Right ventricle myocardium inferior (tissue), 1 donor: ENCODE measurements at regions not wholly inside any gene's neighbourhood (a gene's known extent, or its start where the extent isn't known, plus 50 kb on each side); places are given as distances from the start of the nearest gene placed in this dataset.
"Not testable (repeated sequence)": the region's sequence is repeated elsewhere in the genome, so short reads cannot be mapped to it uniquely, and the experiment has no call there.

Experiments
- ATAC-seq: fragments of 200-7000 bp; cut with Tn5 transposase; one replicate; pipeline ENCODE4 v1.9.1; 2020; ENCODE audit warnings: mild to moderate bottlenecking, moderate library complexity
- DNase-seq: peaks from one replicate; pipeline ENCODE4 v3.0.0; 2021; ENCODE audit errors: missing footprints
- intact Hi-C: fragments of 100-400 bp; cut with DNase I; formaldehyde crosslinking; loops from one replicate; pipeline ENCODE4 v1.11.0; 2022
- donor health status: DM: no; HTN: yes; CAD: no; lungs with severe emphysema.

- no peak for DNase-seq
- ATAC-seq: no peak
- intact Hi-C loops: no loop called here
Observed at GRCh38 chr12:94916663-94917062, 86.8 kb downstream of the NDUFA12 start.

DNA sequence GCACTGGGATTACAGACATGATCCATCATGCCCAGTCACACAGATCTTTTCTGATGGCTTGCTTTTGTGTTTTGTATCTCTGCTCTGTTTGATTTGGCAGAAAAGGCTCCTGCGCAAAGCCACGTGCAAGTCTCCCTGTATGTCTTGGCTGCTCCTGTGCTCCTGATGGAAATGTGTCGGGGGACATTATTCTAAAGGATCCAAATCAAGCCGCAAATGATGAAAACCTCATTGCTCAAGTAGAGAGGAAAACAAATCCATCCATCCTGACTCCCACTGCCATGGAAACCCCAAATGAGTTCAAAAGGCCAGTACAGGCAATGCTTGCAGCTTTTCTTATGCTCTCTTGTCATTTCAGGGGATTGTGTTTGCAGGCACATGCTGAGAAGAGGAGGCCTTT is 93.8 kb downstream of the NDUFA12 start:
- DNase-seq: no peak
- intact Hi-C loops: no loop called here
- no peak for ATAC-seq

DNA sequence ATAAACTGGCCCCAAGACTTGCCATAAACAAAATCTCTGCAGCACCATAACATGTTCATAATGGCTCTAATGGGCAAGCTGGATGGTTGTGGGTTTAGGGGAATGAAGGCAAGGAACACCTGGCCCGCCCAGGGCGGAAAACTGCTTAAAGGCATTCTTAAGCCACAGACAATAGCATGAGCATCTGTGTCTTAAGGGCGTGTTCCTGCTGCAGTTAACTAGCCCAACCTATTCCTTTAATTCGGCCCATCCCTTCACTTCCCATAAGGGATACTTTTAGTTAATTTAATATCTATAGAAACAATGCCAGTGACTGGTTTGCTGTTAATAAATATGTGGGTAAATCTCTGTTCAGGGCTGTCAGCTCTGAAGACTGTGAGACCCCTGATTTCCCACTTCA is 97.7 kb downstream of the NDUFA12 start:
- ATAC-seq, DNase-seq, intact Hi-C loops: not testable (repeated sequence)

DNA sequence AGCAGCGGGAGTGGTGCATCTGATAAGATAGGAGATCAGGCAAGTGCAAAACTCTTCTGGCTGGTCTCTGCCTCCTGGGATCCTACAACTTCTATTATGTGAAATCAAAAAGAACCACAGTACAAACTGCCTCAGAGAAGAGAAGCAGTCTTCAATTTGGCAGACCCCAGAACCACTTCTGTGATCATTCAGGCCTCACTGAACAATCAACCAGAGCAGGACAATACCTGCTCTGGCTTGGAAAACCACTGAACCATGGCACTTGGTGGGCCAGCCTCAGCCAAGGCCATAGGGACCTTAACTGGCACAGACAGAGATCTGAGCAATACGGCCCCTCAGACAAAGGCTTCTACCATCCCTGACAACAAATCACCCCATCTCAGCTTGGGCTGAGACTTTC is 103.0 kb downstream of the NDUFA12 start:
- ATAC-seq: no peak
- intact Hi-C loops: no loop called here
- DNase-seq: no peak

DNA sequence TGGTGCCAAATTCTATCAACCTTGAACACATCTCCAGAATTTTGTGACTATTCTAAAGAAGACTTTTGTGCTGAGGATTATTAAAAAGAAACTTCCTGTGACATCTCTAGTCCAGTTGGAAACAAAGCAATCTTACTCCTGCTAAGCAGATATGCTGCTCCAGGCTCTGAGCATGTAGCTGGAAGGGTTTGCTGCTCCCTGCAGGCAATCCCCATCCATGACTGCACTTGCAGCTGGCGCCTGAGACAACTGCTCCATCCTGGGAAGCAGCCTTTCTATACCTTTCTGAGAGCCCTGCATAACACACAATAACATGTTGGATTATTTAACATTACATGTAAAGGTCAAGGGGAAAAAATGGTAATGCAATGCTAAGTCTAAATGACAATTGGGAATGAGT is 105.1 kb downstream of the NDUFA12 start:
- intact Hi-C loops: no loop called here
- DNase-seq: no peak
- ATAC-seq: no peak

GRCh38 chr12:94892544-94893267 is 110.8 kb downstream of the NDUFA12 start:
- DNase-seq (no peak), ATAC-seq (no peak)
- intact Hi-C loops: no loop called here

DNA sequence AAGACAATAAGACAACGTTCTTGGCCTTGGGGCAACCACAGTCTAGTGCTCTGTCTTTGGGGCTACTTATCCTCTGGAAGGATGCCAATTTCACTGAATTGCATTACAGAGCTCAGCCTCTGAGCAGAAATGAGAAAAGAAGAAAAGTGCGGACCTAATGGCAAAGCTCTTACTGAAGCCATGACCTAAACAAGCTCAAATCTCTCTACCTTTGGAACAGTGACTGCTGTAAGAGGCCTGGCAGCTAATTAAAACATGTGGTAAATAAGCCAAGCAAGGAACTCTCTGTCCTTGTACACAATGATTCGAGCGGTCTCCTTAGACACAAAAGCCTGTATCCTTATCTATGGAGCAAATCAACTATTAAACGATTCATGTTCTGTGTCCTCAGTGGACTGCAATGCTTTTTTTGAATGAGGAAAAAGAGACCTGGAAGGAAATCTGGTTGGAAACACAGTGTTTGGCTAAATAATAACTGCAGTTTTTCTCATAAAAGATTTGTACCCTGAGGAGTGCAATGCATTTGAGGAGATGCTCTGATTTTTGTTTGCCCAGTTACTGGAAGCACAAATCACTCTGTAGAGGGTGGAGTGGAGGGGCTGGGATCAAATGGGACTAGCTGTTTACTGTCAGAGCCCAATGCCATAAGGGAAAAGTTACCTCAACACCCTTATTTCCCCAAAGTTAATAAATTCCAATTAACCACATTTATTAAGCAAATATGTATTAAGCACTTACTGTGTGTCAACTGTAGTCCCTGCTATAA is 113.9 kb downstream of the NDUFA12 start:
- ATAC-seq: no peak

DNA sequence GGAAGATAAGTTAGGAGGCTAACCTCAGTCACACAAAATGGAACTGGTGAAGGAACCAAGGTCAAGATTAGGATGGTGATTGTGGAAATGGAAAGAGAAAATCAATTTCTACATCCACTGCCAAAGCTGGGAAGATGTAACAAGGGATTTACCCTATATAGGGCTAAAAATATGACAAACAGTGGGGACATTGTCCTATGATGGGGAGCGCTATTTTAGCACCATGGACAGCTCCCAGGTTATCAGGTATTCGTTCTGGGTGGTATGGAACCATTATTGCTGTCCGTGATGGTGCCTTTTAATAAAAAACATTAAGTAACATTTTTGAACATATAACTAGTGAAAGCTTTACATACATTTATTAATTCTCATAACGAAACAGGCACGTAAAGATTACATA is 124.0 kb downstream of the NDUFA12 start:
- DNase-seq (no peak), ATAC-seq (no peak)
- intact Hi-C loops: no loop called here

More for the DNA sequence above, 113.9 kb downstream of the NDUFA12 start:
- DNase-seq: no peak
- intact Hi-C loops: no loop called here

DNA sequence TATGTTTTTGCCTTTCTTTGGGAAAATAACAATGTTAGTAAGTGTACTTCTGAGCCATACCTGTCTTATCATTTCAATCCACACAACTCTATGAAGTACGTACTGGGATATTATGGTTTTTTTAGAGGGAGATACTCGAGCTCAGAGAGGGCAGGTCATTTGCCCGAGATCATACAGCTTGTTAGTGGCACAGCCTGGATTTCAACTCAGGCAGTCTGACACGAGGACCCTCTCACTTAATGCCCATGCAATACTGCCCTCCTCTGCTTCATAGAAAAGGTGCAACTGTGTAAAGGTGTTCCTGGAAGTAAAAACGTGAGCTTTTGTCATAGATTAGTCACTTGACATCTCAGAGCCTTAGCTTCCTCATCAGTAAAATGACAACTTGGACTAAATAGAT is 128.0 kb downstream of the NDUFA12 start:
- DNase-seq (no peak), ATAC-seq (no peak)
- intact Hi-C loops: no loop called here

- intact Hi-C loops: no loop called here
- no peak for DNase-seq
- no peak for ATAC-seq
Observed at GRCh38 chr12:94874518-94875302, 128.8 kb downstream of the NDUFA12 start.

DNA sequence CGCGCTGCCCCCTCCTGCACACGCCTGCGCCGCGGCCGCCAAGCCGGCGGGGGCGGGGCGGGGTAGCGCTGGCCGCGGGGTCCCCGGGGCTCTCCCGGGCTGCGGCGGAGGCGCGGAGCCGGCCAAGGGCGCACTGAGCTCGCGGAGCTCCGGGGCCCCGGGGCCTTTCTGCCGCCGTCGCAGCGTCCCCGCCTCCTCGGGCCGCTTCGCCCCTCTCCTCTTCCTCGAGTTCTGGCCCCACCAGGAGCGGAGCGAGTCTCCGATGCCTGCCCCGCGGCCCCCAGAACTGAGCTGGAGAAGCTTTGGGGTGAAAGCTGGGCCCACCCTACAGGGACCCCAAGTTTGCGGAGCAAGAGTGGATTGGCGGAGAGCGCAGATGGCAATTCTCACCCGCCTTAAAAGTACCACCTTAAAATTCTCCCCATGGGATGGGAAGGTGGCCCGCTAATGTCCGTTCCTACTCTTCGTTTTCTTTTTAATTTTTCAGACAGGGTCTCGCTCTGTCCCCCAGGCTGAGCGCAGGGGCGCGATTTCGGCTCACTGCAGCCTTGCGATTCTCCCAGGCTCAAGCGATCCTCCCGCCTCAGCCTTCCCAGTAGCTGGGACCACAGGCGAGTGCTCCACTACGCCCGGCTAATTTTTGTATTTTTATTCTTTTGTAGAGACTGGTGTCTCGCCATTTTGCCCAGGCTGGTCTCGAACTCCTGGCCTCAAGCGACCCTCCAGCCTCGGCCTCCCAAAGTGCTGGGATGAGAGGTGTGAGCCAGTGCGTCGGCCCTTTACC is 129.6 kb downstream of the NDUFA12 start:
- intact Hi-C loops: no loop called here
- no peak for DNase-seq
- ATAC-seq: peak; percentile 68

- no peak for DNase-seq
- intact Hi-C loops: no loop called here
- peak; percentile 13 for ATAC-seq
Observed at GRCh38 chr12:94872971-94873733, 130.3 kb downstream of the NDUFA12 start.

DNA sequence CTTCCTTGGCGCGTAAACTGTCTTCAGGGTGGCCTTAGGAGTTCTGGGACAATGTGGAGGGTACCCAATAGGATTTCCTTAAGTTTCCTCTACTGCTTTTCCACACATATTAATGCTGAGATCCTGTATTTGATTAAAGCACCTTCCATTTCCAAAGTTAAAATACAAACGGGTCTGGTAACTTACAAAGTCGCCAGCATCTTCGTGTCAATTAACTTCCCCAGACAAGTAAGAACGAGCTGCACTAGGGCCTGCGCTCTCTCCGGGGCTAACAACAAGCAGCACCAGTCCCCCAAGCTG is 130.9 kb downstream of the NDUFA12 start:
- ATAC-seq (no peak), DNase-seq (no peak)
- intact Hi-C loops: no loop called here

- no peak for DNase-seq
- no peak for ATAC-seq
- intact Hi-C loops: no loop called here
Observed at GRCh38 chr12:94872007-94872653, 131.4 kb downstream of the NDUFA12 start.

GRCh38 chr12:94870511-94870910 is 133.0 kb downstream of the NDUFA12 start:
- intact Hi-C loops: no loop called here
- DNase-seq (no peak), ATAC-seq (no peak)

GRCh38 chr12:94868161-94868560 is 135.3 kb downstream of the NDUFA12 start:
- intact Hi-C loops: no loop called here
- ATAC-seq (no peak), DNase-seq (no peak)

DNA sequence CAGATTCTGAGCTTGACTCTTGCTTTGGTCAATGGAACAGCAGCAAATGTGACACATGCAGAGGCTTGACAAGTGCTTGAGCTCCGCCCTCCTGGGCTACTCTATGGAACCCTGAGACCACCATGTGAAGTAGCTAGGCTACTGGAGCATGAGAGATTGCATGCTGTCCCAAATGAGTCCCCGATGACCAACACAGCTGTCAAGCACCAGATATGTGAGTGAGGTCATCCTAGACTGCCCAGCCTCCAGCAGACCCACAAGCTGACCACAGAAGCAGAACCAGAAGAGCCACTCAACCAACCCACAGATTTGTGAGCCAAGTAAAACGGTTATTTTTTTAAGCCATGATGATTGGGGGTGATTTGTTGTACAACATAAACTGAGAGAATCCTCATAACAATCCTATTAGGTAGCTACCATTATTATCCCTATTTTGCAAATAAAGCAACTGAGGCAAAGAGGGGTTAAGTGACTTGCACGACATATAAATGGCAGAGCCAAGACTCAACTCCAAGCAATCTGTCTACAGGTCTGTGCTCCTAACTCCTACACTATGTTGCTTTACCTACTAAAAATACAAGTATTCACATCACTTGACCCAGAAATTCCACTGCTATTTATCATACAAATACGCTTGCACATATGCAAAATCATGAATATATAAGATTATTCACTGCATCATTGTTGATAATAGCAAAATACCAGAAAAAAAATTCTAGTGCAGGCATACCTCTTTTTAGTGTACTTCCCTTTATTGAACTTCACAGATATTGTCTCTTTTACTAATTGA is 136.2 kb downstream of the NDUFA12 start:
- DNase-seq: no peak
- ATAC-seq: no peak
- intact Hi-C loops: no loop called here
